Adrenal gland (tissue), 9 donors: ENCODE measurements at regions not wholly inside any gene's neighbourhood (a gene's known extent, or its start where the extent isn't known, plus 50 kb on each side); places are given as distances from the start of the nearest gene placed in this dataset.

Experiments used
- DNase-seq, 7 donors: peaks; one replicate each; pipeline ENCODE4 v3.0.0-alpha.2; 2019 to 2020
- H3K27ac ChIP-seq, 5 donors: fragments of 200-600 bp; sonication (generic) in 4 of 5; 1 replicate in 3 of 5; 2 replicates in 2 of 5; pipeline versions ENCODE4 v1.5.1 to v1.8.0; 2016 to 2020; ENCODE audit warnings: mild to moderate bottlenecking in 1 of 5
- H3K27me3 ChIP-seq: fragments of 200-600 bp; 2 replicates; pipeline ENCODE4 v1.8.0; 2021
- H3K36me3 ChIP-seq, 2 donors: fragments of 200-600 bp; replicated peaks in 1 of 2; 1 replicate in 1 of 2; 2 replicates in 1 of 2; pipeline versions ENCODE4 v1.5.1 to v1.8.0; 2018 to 2022
- H3K4me1 ChIP-seq, 2 donors: fragments of 200-600 bp; replicated peaks in 1 of 2; 1 replicate in 1 of 2; 2 replicates in 1 of 2; pipeline versions ENCODE4 v1.5.1 to v1.8.0; 2018 to 2021
- H3K4me3 ChIP-seq, 4 donors: fragments of 200-600 bp; sonication (generic) in 3 of 4; one replicate each; pipeline ENCODE4 v1.5.1; 2016 to 2018
- H3K9me3 ChIP-seq, 3 donors: fragments of 200-600 bp; sonication (generic) in 1 of 3; replicated peaks in 1 of 3; 1 replicate in 2 of 3; 2 replicates in 1 of 3; pipeline versions ENCODE4 v1.5.1 to v1.8.0; 2016 to 2021
- CTCF ChIP-seq, 6 experiments: fragments of 450-650 bp in 4 of 6; fragments of 200-600 bp in 2 of 6; sonication (generic) in 1 of 6; IDR thresholded peaks; 1 replicate in 5 of 6; 2 replicates in 1 of 6; pipeline versions ENCODE4 v1.5.1 to v1.8.0; 2016 to 2021; ENCODE audit warnings: antibody characterized with exemption in 6 of 6, mild to moderate bottlenecking in 2 of 6, moderate library complexity in 1 of 6
- POLR2A ChIP-seq, 2 donors: fragments of 450-650 bp; IDR thresholded peaks; one replicate each; pipeline ENCODE4 v1.6.1; 2017; ENCODE audit warnings: antibody characterized with exemption in 2 of 2, mild to moderate bottlenecking in 2 of 2, moderate library complexity in 1 of 2
- WGBS, 4 donors: extraction: QIAGEN DNeasy Blood & Tissue Kit in 2 of 4; methylation state at CpG; one replicate each; pipeline versions ENCODE4 v1.1.5 to v1.1.7; 2013 to 2017; 5-methylcytosine and 5-hydroxymethylcytosine counted together
- intact Hi-C, 2 donors: fragments of 100-400 bp; cut with DNase I; formaldehyde crosslinking; loops; one replicate each; pipeline versions ENCODE4 v1.14.1 to v1.15.0; 2022 to 2023
- donor health status: healthy with polysubstance abuse.
- donor health status: Bipolar disorder and iron deficiency.
- donor health status: DM: yes; HTN: yes; CAD: no.
- donor health status: DM: no; HTN: no; CAD: no.
- donor health status: DM: no; HTN: no; CAD: no.

GRCh38 chr3:115469649-115470048, 153.7 kb upstream of the GAP43 start:
- no peak for TF ChIP-seq POLR2A (IDR thresholded peaks at IDR 0.05)
- no peak for TF ChIP-seq CTCF (IDR thresholded peaks at IDR 0.05)

DNA sequence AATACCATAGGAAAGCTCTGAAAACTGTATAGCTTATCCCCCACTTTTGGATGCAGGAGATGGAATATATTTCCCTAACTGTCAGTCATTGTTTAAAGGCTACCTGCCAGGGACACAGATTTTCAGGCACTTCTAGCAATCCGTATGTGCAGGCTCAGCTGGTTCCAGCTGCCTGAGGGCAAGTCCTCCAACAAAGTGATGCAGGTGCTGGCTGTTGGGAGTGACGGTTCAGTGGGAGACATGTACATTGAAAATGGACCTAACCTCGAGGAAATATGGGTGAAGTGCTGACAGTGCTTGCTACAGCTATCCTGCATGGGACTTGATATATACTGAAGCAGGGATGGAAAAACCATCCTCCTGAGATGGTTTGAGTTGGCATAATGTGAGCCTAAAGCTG, 153.1 kb upstream of the GAP43 start:
- Histone ChIP-seq H3K9me3 (no peaks in the 10 kb centered on the region), H3K27me3 (no peaks in the 10 kb centered on the region), H3K36me3 (no peaks in the 10 kb centered on the region), H3K27ac (no peak overlapping the region), H3K4me1 (peaks cover 0 to 5% of the 10 kb centered on the region in 2 donors), H3K4me3 (no peak overlapping the region)
- WGBS, 4 donors, result 60 to 85% (median 72%) methylated on average over 3 of the region's 3 CpGs
- DNase-seq, result no peak
- intact Hi-C loops, result no loop called here
- TF ChIP-seq POLR2A (IDR thresholded peaks at IDR 0.05) (no peak), CTCF (IDR thresholded peaks at IDR 0.05) (no peak)

More at GRCh38 chr3:115469649-115470048, 153.7 kb upstream of the GAP43 start:
- Histone ChIP-seq H3K4me1 (peaks cover 0 to 5% of the 10 kb centered on the region in 2 donors), H3K4me3 (no peak overlapping the region), H3K9me3 (no peaks in the 10 kb centered on the region), H3K36me3 (no peaks in the 10 kb centered on the region), H3K27me3 (no peaks in the 10 kb centered on the region), H3K27ac (no peak overlapping the region)
- intact Hi-C loops, result no loop called here
- WGBS, 4 donors, result 8 to 20% (median 14%) methylated on average over 3 of the region's 3 CpGs
- DNase-seq, result peak in 3 of 7 donors; percentile 7 to 12 (median 10)

DNA sequence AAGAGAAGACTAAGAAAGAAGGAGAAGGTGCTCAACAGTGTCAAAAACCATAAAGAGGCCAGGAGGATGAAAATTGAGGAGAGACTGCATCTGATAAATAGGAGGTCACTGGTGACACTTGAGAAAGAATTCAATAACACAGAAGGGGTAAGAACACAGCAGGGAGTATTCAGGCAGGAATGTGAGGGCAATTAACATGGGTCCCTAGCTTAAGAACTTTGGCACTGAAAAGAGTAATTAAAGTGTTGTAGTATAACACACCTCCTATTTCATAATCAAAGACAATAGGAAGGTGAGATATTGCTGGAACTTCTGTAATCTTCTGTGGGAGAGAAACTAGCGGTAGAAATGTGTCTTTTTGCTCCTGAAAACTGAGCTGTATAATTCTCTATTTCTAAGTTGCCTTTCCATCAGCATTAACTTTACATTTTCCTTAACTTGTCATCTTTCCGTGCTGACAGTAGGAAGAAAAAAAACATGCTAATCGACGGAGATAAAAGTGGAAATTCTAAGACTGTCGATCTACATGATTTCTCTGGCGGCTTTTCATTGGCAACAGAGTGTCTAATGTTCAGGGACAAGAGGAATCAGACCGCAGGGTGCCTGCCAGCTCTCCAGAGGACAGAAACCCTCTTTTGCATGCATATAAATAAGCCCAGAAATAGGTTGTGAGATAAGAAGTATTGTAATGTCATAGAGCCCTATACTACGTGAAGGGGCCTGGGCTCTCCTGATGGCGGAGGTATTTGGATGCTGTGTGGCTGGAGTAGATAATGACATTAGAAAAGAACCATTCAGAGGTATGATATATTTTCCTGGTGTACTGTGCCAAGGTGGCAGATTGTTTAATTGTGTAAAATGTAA, 147.9 kb upstream of the GAP43 start:
- H3K4me1 ChIP-seq, result no peaks in the 10 kb centered on the region
- no peaks in the 10 kb centered on the region for H3K36me3 ChIP-seq
- 79 to 85% (median 81%) methylated on average over 9 of the region's 9 CpGs for WGBS, 4 donors
- H3K4me3 ChIP-seq, result no peak overlapping the region
- intact Hi-C loops, result no loop called here
- no peaks in the 10 kb centered on the region for H3K9me3 ChIP-seq
- no peaks in the 10 kb centered on the region for H3K27me3 ChIP-seq
- no peak for DNase-seq
- TF ChIP-seq CTCF (IDR thresholded peaks at IDR 0.05), result no peak
- no peak for TF ChIP-seq POLR2A (IDR thresholded peaks at IDR 0.05)
- H3K27ac ChIP-seq, result no peak overlapping the region

- intact Hi-C loops, result no loop called here
- Histone ChIP-seq H3K36me3 (no peaks in the 10 kb centered on the region), H3K4me3 (no peak overlapping the region), H3K9me3 (no peaks in the 10 kb centered on the region), H3K4me1 (no peaks in the 10 kb centered on the region), H3K27me3 (no peaks in the 10 kb centered on the region), H3K27ac (no peak overlapping the region)
- TF ChIP-seq CTCF (IDR thresholded peaks at IDR 0.05), result no peak
- TF ChIP-seq POLR2A (IDR thresholded peaks at IDR 0.05), result no peak
- no peak for DNase-seq
These were observed 146.8 kb upstream of the GAP43 start for GRCh38 chr3:115476472-115476871.
